GM21619 (cell line): ENCODE measurements at regions not wholly inside any gene's neighbourhood (a gene's known extent, or its start where the extent isn't known, plus 50 kb on each side); places are given as distances from the start of the nearest gene placed in this dataset.

Source experiments
- ATAC-seq: cut with Tn5 transposase; IDR thresholded peaks from one replicate; pipeline ENCODE4 v1.9.1; 2021; ENCODE audit not compliant: unreplicated experiment

DNA sequence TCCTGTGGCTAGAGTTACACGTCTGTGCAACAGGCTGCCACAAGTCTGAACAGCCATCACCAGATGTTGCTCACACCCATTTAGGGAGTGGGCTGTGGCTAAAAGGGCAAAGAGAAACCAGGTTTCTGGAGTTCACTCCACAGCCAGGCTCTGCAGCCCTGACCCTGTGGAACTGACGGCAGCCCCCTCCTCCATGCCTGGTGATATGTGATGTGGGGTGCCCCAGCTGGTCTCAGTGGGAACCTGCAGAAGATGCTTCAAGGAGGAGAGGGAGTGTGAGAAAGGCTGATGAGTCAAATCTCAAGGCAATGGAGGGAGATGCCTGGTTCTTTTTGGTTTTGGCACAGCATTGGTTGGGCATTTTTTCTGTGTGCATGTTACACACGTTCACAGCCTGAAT, 130.6 kb downstream of the TPRA1 start:
- no peak for ATAC-seq

DNA sequence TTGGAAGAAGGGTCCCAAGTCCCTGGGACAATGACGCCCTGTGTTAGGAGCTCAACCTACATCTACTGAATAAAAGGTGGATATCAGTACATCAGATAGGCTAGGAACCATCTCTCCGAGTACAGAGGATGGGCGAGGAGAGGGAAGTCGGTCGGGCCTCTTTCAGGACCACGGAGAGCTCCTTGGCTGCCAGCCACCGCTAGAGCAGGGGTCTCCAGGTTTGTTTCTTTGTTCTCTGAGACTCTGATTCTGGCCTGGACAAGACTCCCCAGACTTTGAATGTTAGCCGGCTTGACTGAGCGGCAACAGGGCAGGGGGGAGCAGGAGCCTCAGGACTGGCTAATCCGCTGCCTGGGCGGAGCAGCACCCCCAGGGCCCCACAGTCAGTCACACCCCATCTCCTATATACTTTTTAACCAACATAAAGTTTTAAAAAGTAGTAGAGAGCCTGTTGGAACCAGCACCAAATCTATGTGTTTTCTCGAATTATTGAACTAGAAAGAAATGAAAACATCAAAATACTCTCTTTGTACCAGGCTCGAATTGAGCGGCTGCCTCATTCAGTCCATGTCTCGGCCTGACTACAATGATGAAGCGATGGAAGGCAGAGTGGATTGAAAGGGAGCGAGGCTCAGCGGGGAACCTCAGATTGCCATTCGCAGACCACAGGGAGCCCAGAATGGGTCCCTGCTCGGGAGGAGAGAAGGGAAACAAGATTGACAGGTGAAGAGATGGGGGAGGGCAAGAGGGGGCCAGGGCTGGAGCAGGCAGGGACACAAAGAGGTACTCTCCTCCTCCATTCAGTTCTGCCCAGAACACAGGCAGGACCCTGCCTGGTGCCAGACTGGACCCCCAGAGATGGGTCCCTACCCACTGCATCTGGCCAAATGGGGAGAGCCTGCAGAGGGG, 131.6 kb downstream of the TPRA1 start:
- no peak for ATAC-seq

DNA sequence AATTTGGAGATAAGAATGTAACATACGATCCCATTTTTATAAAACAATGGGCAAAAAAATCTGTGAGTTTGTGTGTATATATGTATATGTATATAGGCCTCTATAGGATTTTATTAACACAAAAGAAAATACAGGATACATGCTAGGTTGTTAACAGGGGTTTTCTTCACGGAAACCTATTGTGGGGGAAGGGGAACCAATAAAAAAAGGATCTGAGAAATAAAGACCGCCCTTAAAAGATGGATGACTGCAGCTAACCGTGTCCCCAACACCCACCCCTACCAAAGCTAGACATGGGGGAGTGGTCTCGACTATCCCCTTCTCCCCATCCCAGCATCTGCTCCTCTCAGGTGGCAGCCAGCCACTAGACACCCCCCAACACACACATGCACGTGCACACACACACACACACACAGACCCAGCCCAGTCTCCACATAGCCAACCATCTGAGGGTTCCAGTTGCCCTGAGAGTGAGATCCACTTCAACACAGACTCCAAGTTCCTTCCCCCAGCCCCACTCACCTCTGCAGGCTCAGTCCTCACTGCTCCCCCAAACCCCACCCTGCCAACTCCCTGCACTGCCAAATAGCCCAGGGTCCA, 132.9 kb downstream of the TPRA1 start:
- no peak for ATAC-seq

DNA sequence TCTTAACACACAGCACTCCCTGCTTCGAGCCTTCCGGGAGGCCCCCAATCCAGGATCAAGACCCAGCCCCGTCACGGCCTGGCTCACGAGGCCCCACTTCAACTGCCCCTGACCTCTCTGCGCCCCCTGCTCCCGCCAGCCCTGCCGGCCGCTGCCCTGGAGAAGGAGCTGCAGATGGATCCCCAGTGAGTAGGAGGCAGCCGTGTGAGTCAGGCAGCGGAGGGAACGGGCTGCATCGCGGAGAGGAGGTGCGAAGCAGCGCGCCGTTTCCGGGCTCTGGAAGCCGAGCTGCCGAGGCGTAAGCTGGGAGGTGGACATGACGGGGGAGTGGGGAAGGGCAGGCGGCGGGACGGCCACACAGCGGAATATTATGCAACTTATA, 133.4 kb downstream of the TPRA1 start:
- ATAC-seq: no peak

DNA sequence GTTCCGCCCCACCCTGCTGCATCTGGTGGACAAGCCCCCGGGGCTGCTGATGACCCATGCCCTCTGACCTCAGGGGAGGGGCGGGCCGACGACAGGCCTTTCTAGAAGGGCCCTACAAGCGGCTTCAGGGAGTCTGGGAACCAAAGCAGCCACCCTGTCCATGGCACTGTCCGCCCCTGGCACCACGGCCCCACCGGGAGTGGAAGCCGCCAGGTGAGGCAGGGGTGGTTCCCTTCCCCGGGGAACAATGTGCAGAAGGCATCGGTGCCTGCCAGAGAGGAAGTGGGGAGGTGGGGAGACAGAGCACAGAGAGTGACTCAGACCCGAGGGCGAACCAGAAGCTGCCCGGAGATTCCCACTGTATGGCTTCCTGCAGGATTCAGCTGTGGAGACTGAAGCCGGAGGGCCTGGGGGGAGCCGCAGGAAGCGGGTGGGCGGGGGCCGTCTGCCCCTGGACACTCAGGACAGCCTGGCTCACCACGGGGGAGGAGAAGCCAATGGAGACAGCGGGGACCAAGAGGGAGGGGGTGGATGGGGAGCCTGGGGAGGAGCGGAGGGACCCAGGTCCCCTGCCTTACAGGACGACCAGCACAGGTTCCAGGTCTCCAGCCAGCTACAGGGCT, 134.0 kb downstream of the TPRA1 start:
- ATAC-seq: no peak

DNA sequence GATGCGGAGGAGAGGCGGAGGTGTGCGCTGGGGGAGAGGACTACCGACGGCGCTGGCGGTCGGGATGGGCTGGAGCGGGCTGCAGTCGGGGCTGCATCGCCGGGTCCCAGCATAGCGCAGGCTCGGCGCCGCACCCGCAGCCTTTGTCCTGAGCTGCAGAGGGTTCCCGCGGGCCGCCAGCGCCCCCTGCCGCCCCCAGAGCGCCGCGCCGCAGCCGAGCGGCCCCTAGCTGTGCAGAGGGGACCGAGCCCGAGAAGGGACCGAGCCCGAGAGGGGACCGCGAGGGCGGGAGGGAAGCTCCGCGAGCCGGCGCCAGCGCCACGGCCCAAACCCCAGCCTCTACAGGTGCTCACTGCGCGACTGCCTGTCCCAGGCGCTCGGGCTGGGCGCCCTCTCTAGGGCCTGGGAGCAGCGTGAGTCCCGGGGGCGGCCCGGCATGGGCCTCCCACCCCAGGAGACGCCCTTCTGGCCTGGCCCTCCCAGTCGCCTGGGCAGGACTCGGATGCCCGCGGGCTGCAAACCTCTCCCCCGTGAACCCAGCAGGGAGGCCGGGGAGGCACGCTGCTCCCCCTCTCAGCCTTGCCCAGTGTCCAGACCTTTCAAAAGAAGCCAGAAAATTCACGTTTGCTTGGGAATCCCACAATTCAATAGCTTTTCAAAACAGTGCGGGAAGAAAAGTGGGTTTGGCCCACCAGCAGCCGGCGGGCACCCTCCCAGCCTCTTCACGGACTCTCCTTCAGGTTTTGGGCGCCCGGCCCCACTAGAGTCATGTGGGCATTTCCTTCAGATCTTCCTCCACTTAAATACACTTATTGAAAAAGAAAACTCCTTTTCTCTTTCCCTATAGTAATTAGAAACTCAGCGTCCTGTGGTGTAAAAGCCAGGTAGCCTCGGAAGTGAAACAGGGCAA, 134.7 kb downstream of the TPRA1 start:
- peak; percentile 73 for ATAC-seq

DNA sequence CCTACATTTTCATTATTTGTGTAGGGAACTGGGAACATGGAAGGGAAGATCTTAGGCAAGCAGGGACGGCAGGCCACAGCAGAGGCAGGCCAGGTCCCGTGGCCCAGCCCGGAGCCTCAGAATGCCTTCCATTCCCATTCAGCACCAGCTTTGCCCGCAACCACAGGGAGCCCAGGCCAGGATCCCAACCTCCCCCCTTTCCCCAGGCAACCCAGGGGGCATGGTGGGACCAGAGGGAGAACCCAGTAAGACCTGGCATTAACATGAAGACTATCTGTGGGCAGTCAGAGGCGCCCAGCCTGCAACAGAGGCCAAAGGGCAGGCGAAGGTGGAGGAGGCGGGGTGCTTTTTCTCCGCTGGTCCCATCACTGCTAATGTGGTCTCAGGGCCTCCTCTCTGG, 135.6 kb downstream of the TPRA1 start:
- no peak for ATAC-seq

DNA sequence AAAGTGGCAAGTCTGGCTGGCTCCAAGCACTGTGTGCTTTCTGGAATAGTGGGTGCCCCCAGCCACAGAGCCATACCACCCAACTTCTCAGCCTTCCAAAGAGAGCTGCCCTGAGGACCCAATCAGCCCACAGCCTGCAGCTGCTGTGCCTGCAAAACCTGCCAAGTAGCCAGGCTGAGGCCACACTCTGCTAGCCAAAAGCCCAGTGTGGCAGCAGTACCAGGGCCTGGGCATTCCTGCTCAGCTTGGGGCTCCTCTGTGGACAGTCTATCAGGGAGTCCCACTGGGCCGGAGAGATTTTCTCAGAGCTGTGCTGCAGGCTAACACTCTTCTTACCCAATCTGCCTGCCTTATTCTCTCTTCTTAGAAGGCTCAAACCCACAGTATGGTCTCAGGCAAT, 136.5 kb downstream of the TPRA1 start:
- ATAC-seq: no peak

DNA sequence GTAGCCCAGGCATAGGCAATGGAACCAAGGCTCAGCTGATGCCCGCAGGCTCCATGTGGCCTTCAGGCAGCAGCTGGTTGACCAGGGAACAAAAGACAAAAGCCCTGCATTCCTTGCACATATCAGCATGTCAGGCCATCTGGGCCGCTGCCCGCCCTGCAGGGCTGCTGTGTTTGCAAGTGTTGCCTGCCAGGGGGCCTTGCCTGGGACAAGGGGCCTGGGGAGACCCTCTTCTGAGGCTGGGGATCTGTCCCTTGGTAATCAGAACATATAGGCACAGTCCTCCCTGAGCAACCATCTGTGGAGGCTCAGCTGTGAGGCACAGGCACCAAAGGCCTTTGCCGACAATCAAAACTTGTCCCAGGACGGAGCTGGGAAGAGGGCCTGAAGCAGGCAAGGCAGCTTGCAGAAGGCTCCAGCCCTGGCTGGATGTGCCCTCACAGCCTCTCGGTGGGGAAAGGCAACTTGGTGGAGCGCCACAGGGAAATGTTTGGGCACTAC, 138.2 kb downstream of the TPRA1 start:
- no peak for ATAC-seq

DNA sequence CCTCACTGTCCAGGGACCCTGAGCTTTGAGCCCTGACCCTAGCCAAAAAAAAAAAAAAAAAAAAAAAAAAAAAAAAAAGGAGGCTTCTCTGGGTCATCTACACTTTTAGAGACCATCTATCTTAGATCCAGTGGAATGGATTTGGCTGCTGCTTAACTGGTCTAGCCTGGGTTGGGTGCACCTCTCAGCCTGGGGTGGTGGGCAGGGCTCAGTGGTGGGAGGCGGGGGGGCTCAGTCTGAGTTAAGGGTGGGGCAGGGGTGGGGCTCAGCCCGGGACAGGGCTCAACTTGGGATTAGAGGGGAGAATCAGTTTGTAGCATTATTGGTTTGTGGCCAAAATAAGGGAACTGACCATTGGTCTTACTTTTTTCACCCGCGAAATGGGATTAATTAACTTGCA, 139.2 kb downstream of the TPRA1 start:
- ATAC-seq: no peak

DNA sequence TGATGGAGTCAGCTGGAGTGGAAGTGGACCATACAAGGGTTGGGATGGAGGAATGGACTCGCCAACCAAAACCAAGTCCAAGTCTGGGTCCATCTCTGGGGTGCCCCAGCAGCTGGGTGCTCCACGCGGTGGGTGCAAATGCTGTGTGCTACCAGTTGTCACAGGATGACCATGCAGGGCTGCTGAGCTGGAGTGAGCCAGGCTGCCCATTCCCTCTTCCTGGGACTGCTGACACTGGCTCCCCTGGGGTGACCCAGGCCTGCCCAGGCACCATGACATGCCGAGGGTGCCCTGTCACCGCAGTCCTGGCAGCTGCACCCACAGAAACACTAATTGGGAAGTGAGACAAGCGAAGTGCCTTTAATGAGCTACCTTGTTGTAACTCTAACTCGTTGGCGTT, 140.2 kb downstream of the TPRA1 start:
- ATAC-seq: no peak

DNA sequence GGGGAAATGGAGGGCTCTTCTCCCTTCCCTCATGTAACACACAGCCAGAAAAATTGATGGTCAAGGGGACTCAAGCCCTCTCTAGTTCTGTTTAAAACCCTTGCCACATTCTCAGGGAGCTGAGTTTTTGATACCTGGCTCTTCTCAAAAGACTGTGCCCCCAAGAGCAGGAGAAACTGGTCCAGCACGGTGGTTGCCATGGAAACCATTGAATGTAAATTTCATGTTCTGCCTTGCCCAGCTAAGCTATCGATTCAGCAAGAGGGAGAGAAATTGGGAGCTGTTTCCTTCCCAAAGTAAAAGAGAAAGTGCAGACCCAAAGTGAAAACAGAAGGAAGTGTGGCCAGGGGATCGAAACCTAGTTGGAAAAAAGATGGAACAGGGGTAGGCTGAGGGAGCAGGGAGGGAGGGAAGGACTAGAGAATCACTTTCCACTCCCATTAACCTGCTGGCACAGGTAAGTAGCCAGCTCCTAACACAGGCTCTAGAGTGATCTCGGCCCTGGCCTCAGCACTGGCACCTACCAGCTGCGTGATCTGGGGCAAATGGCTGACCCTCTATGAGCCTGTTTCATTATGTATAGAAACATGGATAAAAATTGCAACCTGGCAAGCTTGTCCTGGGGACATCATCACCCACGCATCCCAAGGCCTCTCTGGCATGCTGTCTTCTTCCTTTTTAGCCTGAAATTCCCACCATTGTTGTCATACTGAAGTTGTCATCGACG, 140.9 kb downstream of the TPRA1 start:
- no peak for ATAC-seq

DNA sequence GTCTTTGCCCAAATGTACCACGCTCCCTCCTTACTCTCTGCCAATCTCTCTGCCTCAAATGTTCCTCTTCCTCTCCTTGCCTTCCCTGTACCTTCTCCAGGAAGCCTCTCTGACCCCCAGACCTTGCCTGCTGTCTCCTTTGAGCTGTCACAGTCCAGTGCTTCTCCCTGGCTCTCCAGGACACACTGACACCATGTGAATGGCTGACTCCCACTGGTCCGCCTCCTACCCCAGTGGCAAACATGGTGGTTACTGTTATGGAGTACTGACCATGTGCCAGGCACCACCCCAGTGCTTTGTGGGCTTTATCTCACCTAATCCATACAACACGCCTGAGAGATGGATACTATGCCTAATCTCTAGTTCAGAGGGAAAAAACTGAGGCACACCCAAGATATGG, 141.9 kb downstream of the TPRA1 start:
- no peak for ATAC-seq

DNA sequence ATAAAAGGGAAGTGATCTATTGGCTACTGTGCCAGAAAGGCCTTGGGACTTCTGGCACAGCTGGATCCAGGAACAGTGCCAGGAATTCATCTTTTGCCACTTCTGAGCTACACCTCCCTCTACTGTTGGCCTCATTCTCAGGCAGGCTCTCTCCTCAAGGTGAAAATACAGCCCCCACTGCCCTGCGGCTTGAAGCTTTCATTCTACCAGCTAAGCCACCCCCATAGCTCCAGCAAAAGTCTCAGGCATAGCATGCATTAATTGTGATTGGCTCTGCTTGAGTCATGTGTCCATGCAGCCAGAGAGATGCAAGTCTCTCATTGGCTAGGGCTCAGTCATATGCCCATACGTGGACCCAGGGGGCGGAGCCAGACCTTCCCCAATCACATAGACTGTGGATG, 142.4 kb downstream of the TPRA1 start:
- no peak for ATAC-seq

DNA sequence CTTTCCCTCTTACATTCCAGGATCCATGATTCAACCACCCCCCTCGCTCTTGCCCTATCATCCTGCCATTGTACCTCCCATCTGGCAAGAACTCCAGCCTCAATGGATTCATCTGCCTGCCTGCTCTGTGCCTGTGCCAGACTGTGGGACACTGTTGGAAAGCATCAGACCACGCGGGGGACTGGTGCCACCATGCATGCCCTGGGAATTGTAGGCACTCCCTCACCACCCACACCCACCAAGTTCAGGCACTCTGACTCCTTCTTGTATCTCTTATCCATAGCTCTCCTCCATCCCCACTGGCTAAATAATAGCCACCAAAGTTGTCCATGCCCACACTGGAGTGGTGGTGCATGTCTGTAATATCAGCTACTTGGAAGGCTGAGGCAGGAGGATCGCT, 143.8 kb downstream of the TPRA1 start:
- ATAC-seq: no peak

DNA sequence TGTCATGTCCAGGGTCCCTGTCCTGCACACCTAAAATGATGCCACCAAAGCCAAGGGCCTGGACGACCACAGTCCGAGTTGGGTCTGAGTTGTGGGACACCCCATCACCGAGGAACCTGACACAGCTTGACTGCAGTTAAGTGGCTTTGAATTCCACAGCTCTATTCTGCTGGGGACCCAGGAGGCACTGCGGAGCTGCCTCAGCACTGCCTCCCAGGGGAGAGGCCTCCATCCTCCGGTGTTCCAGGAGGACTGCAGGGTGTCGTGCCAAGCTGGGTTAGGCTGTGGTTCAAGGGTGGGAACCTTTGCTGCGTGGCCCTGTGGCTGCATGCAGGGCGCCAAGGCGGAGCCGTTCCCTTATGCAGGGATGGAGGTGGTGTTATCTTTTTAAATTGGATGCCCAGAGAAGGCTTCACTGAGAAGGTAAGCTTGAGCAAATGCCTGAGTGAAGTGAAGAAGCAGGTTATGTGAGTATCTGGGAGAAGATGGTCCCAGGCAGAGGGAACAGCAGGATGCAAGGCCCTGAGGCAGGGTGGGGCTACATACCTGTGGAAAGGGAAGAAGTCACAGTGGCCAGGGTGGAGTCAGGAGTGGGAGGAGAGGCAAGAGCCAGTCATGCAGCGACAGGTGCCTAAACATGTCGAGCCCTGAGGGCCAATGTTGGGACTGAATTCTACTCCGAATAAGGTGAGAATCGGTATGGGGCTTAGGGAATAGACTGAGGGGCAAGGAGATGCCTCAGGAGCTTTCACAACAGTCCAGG, 144.8 kb downstream of the TPRA1 start:
- ATAC-seq: no peak

DNA sequence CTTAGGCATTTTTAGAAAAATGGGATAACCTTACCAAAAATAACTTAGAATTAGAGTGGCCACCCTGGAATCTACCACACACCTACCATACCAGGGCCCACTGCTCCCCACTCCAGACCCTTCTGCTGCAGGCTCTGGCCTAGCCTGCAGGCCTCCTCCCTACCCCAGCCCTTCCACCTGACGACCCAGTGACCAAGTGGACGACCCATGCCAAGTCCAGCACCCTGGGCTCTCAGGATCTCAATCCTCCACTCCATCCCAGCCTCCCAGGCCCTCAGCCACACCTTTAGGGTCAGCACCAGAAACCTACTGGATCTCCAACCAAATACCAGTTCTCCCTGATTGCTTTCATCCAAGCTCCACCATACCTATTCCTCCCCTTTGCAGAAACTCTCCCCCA, 145.8 kb downstream of the TPRA1 start:
- no peak for ATAC-seq

DNA sequence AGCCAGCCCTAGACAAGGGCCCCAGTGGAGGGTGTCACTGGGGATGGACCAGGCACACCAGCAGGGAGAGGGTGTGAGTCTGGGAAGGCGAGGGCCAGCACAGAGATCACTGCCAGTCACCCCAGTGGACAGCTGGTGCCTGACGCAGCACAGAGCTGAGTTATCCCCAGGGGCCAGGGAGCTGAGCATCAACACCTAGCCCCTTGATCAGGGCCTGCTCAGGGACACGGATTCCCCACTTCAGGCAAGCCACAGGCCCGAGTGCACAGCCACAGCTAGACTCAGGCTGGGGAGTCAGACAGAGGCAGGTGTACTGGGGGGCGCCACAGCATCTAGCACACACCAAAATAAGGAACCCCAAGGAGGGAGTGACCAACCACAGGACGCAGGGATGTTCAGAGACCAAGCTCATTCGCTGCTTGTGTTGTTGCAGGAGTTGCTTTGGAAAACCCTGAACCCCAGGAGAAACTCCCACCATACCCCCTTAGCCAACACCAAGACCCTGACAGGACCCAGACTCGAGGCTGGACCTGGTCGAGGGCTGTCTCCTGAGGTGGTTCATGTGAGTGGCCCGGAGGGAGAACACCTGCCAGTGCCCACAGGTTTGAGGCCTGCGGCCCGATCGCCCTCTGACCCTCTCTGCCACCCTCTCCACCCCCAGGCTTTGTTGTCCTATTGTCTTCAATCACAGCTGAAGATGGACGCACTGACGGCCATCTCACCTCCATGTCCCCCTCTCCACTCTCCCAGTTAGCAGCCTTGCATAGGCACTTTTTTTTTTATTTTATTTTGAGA, 146.8 kb downstream of the TPRA1 start:
- no peak for ATAC-seq

DNA sequence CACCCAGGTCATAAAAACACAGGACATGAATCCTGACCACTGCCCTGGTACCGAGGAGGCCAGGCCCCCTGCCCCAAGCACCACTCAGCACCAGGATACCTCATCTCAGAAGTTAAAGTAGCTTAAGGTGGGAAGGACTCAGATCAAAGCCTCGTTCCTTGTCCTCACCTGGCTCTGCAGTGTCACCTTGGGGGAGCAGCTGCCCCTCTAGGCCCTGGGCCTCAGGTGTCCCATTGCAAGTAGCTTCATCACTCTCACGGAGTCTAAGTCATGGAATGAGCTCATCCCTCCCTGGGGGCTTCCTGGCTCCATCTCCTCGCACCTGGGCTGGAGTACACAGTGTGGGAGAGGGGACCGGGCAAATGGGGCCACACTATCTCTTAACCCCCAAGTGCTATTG, 148.0 kb downstream of the TPRA1 start:
- no peak for ATAC-seq
